Right atrium auricular region (tissue), 2 donors: ENCODE measurements at regions not wholly inside any gene's neighbourhood (a gene's known extent, or its start where the extent isn't known, plus 50 kb on each side); places are given as distances from the start of the nearest gene placed in this dataset.

Source experiments
- DNase-seq: peaks from one replicate; pipeline ENCODE4 v3.0.0-alpha.2; 2019; ENCODE audit warnings: low spot score
- H3K27ac ChIP-seq, 2 donors: fragments of 200-600 bp; sonication (generic); 1 replicate in 1 of 2; 2 replicates in 1 of 2; pipeline ENCODE4 v1.5.1; 2016 to 2019
- H3K27me3 ChIP-seq, 2 donors: fragments of 200-600 bp; sonication (generic); one replicate each; pipeline versions ENCODE4 v1.5.1 to v1.6.0; 2017 to 2019
- H3K36me3 ChIP-seq: fragments of 200-600 bp; sonication (generic); one replicate; pipeline ENCODE4 v1.5.1; 2016
- H3K4me1 ChIP-seq, 2 donors: fragments of 200-600 bp; sonication (generic); one replicate each; pipeline versions ENCODE4 v1.5.1 to v1.6.0; 2017 to 2019
- H3K4me3 ChIP-seq, 2 donors: fragments of 200-600 bp; sonication (generic); 1 replicate in 1 of 2; 2 replicates in 1 of 2; pipeline ENCODE4 v1.5.1; 2017 to 2019; ENCODE audit warnings: mild to moderate bottlenecking in 1 of 2, moderate library complexity in 1 of 2
- H3K9me3 ChIP-seq, 2 donors: fragments of 200-600 bp; sonication (generic); one replicate each; pipeline ENCODE4 v1.5.1; 2019
- TF ChIP-seq, protein P1 (sequence below), 2 donors: fragments of 200-600 bp; sonication (generic); IDR thresholded peaks; one replicate each; pipeline ENCODE4 v1.5.1; 2019; ENCODE audit warnings: antibody characterized with exemption in 2 of 2

DNA sequence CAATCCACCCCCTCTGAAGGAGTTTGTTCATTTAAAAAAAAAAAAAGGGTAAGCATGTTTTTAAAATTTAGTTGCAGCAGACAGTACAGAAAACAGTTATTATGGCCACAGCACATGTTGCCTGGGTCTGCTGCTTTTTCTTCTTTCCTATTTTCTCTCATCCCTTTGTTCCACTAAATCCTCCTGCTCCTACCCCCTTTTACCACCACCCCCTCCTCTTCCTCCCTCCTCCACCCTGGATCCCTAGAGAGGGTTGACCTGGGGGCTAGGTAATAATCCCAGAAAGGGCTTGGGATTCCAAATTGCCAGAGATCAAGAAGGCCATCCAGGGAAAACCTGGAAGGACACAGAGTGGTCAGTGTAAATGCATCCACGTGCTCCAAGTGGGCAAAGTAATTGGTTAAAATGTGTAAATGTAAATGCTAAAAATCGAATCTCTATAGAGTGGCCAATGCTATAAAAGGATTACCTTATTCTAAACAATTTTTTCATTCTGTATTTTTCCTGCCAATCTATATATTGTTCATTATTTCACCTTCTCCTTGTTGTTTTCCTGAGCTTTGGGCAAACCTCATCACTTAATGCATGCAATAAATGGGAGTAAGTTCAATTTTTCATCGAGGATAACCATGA lies 89.0 kb upstream of the PIK3CG start:
- Histone ChIP-seq H3K27me3 (no peaks in the 10 kb centered on the region), H3K36me3 (no peaks in the 10 kb centered on the region), H3K4me1 (no peaks in the 10 kb centered on the region), H3K9me3 (no peaks in the 10 kb centered on the region), H3K4me3 (no peak overlapping the region), H3K27ac (no peak overlapping the region)
- TF ChIP-seq, protein P1, sequence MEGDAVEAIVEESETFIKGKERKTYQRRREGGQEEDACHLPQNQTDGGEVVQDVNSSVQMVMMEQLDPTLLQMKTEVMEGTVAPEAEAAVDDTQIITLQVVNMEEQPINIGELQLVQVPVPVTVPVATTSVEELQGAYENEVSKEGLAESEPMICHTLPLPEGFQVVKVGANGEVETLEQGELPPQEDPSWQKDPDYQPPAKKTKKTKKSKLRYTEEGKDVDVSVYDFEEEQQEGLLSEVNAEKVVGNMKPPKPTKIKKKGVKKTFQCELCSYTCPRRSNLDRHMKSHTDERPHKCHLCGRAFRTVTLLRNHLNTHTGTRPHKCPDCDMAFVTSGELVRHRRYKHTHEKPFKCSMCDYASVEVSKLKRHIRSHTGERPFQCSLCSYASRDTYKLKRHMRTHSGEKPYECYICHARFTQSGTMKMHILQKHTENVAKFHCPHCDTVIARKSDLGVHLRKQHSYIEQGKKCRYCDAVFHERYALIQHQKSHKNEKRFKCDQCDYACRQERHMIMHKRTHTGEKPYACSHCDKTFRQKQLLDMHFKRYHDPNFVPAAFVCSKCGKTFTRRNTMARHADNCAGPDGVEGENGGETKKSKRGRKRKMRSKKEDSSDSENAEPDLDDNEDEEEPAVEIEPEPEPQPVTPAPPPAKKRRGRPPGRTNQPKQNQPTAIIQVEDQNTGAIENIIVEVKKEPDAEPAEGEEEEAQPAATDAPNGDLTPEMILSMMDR (IDR thresholded peaks at IDR 0.05) = no peak
- no peak for DNase-seq

DNA sequence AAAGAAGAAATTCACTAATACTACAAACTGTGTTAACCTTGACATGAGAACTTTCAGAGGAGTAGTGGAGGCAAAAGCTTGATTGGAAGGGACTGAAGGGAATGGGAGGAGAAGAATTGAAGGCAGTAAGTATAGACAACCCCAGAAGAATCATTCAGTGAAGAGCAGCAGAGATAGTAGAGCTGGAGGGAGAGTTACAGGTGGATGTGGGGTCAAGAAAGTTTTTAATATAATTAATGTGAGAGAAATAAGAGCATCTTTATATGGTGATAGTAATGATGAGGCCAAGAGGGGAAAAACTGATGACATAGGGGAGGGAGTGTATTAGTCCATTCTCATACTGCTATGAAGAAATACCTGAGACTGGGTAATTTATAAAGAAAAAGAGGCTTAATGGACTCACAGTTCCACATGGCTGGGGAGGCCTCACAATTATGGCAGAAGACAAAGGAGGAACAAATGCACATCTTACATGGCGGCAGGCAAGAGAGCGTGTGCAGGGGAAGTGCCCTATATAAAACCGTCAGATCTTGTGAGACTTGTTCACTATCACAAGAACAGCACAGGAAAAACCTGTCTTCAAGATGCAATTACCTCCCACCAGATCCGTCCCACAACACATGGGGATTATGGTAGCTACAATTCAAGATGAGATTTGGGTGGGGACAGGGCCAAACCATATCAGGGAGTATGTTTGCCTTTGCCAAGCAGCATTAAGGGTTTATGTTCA lies 88.3 kb upstream of the PIK3CG start:
- TF ChIP-seq, protein P1 (IDR thresholded peaks at IDR 0.05) = no peak
- Histone ChIP-seq H3K4me1 (no peaks in the 10 kb centered on the region), H3K27ac (no peak overlapping the region)

DNA sequence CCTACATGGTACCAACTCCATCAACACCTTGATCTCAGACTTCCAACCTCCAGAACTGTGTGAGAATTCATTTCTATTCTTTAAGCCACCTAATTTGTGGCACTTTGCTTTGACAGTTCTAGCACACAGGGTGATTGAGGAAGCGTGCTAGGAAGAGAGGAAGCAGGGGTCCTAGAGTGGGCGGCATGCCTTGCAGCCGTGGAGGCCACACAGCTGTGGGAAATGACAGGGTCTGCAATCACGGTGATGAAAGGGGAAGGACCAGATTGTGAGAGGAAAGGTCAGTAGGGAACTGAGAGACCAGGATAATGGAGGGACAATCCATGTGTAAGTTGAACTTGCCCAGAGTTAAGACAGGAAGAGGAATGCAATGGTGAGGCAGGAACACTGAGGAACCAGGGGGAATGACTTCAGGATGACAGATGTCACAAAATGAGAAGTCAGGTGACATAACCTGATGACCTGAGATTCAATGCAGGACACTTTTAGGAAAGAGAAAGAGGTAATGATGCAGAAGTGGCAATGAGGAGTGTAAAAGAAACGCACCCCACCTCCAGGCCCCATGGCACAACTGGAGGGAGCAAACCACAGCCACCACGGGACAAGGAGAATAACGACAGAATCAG lies 87.3 kb upstream of the PIK3CG start:
- no peak for DNase-seq
- Histone ChIP-seq H3K4me3 (no peak overlapping the region), H3K36me3 (no peaks in the 10 kb centered on the region), H3K27ac (no peak overlapping the region), H3K4me1 (no peaks in the 10 kb centered on the region), H3K9me3 (no peaks in the 10 kb centered on the region), H3K27me3 (no peaks in the 10 kb centered on the region)
- TF ChIP-seq, protein P1 (IDR thresholded peaks at IDR 0.05) = no peak

More for the DNA sequence above, 88.3 kb upstream of the PIK3CG start:
- no peaks in the 10 kb centered on the region for H3K27me3 ChIP-seq
- no peaks in the 10 kb centered on the region for H3K9me3 ChIP-seq
- no peak overlapping the region for H3K4me3 ChIP-seq
- no peak for DNase-seq
- H3K36me3 ChIP-seq = no peaks in the 10 kb centered on the region

- Histone ChIP-seq H3K4me1 (no peaks in the 10 kb centered on the region), H3K4me3 (no peak overlapping the region), H3K36me3 (no peaks in the 10 kb centered on the region), H3K27ac (no peak overlapping the region), H3K27me3 (no peaks in the 10 kb centered on the region), H3K9me3 (no peaks in the 10 kb centered on the region)
- TF ChIP-seq, protein P1 (IDR thresholded peaks at IDR 0.05) = no peak
- DNase-seq = no peak
These were observed 86.3 kb upstream of the PIK3CG start for GRCh38 chr7:106778656-106779250.

GRCh38 chr7:106779877-106780276 lies 85.2 kb upstream of the PIK3CG start:
- DNase-seq = no peak
- H3K9me3 ChIP-seq = no peaks in the 10 kb centered on the region
- H3K27ac ChIP-seq = no peak overlapping the region
- H3K27me3 ChIP-seq = no peaks in the 10 kb centered on the region
- TF ChIP-seq, protein P1 (IDR thresholded peaks at IDR 0.05) = no peak
- no peaks in the 10 kb centered on the region for H3K4me1 ChIP-seq
- no peaks in the 10 kb centered on the region for H3K36me3 ChIP-seq
- H3K4me3 ChIP-seq = no peak overlapping the region
